HG03064 (cell line): ENCODE measurements at regions not wholly inside any gene's neighbourhood (a gene's known extent, or its start where the extent isn't known, plus 50 kb on each side); places are given as distances from the start of the nearest gene placed in this dataset.

ENCODE experiments used
- ATAC-seq: cut with Tn5 transposase; IDR thresholded peaks from one replicate; pipeline ENCODE4 v1.9.1; 2021; ENCODE audit warnings: low read depth; ENCODE audit not compliant: unreplicated experiment

DNA sequence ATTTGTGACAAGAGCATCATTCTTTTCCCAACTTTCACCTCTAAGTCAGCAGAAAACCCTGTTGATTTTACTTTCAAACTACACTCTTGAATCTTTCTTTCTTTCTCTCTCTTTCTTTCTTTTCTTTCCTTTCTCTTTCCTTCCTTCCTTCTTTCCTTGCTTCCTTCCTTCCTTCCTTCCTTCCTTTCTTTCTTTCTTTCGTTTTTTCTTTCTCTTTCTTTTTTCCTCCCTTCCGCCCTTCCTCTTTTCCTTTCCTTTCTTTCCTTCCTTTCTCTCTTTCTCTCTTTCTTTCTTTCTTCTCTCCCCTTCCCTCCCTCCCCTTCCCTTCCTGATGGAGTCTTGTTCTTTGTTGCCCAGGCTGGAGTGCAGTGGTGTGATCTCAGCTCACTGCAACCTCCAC is 649.5 kb downstream of the PLCL1 start:
- ATAC-seq: no peak

DNA sequence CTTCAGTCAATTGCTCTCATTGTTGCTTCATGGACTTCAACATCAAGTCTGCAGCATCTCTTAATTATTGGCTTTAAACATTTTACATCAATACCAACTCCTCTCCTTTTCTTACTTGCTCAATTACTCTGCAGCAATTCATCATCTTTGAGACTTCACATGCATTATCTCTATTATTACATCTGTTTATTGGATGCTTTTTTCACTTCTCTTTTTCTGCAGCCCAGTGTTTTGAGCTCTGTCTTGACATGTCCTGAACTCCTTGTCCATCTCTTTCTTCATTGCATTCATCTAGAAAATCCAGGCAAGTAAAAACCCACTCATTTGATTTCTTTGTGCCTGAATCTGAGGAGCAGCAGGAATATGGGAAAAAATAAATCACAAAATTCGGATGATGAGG is 647.9 kb downstream of the PLCL1 start:
- peak; percentile 69 for ATAC-seq

DNA sequence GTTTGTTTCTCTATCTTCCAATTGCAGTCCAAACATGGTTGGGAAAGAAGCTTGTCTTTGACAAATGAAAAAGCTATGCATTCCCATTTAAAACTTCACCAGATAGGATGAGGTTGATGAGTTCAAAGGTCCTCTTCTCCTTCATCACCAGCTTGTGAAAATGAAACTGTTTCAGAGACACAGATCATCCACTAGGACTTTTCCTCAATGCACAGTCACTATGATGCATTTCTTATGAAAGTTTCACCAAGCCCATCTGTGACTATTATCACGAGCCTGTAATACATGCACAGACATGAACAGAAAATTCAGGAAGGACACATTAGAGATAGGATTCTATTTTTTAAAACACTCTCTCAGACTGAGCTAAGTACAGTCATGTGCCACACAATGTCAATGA is 644.4 kb downstream of the PLCL1 start:
- no peak for ATAC-seq

DNA sequence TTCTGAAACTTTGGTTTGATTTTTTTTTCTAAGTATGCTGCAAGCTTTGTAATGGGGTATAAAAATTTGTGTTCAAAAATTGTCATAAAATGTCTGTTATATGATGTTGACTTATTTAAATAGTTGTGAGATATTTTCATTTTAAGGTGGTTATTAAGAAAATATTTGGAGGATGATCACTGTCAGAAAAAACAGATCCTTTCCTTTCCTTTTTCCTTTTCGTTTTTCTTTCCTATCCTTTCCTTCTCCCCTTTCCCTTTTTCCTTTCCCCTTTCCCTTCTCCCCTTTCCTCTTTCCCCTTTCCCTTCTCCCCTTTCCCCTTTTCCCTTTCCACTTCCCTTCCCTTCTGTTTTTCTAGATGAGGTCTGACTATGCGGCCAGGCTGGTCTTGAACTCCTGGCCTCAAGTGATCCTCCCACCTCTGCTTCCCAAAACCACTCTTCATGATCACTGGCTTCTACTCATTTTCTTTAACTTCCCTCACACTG is 640.5 kb downstream of the PLCL1 start:
- no peak for ATAC-seq

DNA sequence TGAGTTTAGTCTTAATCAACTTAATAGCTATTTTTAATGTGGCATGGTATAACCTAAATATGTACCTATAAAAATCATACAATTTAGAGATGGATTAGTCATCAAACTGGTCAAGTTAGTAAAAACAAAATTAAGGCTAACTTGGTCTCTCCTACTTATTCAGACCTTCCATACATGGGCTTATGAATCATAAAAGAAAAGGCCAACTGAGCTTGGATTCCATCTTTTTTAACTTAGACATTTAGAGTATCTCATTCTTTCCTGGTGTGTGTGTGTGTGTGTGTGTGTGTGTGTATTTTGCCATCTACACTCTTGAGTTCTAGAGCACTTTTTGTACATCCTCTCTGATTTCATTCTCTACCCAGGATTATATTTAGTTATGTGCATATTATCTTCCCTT is 637.5 kb downstream of the PLCL1 start:
- ATAC-seq: no peak

DNA sequence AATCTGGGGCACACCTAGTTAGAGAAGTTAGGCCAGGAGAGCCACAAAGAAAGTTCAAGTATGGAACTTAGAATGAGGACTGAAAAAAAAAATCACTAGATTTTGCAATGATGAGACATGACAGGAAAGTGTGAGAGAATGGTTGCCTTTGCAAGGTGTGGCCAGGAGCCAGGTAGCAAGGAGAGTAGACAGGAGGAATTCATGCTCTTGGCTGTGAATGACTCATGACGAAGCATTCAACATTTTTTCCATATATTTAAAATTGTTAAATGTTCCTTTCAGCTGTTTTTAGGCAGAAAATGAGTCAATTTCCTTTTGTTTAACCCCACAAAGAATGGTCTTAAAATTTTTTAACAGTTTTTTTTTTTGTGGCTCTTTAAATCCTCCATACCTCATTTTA is 636.9 kb downstream of the PLCL1 start:
- no peak for ATAC-seq

DNA sequence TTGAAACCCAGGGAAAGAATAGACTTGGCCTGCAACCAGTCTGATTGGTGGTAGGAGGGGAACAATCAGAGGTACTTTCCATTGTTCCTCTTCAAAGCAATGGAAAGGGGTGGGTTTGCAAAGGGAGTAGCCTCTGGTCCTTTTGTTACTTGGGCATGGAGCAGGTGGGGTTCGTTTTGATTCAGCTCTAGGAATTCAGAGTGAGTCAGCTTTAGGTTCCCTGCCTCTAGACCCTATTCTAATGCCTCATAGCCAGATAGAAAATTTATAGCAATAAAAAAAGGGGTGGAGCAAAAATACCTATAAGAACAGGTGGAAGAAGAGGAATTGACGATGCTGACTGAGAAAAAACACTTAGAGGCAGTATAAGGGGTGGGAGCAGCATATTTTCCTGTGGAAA is 636.4 kb downstream of the PLCL1 start:
- no peak for ATAC-seq

DNA sequence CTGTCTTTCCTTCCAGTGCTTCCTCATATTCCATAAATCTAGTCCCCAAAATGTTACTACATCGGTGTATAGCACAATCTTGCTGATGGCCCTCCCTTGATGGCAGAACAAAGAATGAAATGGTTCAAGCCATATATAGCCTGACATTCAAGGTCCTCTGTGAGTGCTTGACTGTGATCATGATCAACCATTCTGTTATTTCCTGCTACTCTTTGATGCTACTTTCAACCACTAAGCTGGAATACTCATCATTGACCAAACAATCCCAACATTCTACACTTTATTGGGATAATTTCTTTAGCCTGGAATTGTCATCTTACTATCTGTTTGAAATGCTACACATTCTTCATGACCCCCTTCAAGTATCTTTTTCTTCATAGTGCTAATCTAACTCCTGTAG is 633.9 kb downstream of the PLCL1 start:
- no peak for ATAC-seq

DNA sequence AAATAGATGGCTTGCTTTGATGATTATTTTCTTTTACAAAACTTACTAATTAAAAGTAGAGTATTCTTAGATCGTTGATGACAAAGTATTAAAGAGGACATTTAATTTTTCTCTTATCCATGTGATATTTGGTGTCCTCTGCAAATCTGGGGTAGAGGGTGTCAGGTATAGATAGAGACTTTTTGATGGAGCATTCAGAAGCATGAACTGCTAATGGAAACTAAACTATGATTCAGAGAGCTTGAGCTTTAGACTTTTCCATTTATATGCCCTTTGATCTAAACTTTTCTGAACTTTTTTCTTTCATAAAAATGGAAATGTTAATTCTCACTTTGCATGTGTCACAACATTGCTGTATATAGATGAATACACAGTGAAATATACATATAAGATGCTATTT is 619.7 kb downstream of the PLCL1 start:
- ATAC-seq: no peak

DNA sequence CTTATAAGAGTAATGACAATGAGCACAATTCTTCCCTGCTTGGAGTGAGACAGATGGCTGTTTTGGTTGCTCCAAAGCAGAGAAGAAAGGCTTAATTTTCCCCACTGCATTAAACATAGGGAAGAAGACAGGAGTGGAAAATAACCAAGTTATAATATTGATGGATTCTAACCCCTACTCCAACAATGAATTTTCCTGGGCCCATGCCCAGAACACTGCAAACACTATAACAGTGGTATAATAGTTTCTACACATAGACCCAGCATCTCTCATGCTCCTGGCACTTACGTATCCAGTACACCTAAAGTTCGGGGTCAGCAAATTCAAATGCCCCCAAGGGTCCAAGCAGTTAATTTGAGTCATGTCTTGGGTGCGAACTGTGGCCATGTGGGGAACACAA is 613.4 kb downstream of the PLCL1 start:
- no peak for ATAC-seq

DNA sequence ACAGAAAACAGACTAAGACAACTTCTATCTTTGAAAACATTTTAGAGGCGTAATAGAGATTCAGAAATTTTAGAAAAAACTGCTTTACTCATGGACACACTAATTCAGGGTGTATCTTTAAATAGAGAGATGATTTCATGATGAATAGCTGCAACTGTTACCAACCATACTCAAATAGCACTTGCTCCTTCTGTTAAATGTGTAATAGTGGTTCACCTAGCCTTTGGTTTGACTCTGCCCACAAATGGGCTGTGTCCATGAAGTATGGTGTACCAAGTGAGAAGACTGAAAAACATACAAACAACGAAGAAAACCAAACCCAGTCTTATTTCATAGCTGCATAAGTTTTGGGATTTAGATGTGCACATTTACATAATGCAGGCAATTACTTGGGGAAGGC is 610.6 kb downstream of the PLCL1 start:
- ATAC-seq: no peak

DNA sequence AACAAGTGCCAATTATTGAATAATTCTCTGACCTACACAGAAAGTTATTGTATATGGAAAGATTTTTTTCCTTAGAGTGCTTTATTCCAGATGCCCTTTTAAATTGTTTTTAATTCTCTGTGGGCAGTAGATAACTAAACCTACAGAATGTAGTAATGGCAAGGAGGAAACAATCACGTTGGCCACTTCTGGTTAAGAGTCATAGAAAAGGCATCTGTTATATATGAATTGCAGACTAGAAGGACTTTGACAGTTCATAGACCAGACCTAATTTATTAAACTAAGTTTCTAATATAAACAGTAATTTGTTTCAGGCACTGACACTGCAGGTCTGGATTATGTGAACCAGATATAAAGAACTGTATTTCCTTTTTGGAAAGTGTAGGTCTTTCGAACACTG is 607.5 kb downstream of the PLCL1 start:
- no peak for ATAC-seq

DNA sequence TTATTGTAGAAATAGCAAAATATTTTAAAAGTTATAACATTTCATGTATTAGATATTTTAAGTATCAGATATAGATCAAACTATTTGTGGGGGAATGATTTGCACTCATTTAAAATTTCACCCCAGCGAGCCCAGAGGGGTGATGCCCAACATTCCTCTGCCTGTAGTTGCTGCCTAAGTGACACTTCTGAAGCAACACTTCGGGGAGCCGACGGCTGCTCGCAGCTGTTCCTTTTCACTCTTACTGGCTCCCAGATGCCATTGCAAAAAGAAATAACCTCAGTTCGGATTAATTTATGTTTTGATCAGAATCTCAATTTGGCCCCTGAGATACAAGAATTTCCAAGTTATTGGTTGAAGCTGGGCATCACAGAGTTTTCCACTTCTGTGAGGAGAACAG is 603.8 kb downstream of the PLCL1 start:
- ATAC-seq: no peak

DNA sequence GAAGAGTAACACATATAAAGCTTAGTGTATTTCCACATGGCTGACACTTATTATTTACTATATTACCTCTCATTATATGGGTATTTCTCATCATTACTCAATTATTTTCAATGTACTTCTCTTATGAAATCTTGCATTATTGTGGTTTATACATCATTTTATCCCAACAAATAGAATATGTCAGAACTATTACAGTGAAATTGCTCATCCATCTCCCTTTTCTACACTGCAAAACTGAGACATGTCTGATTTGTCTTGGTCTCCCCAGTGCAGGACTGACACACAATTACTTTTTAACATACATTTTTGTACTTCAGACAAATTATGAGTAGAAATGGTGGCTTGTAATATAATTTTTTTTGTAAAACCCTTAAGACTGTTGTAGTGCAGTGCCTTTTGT is 600.9 kb downstream of the PLCL1 start:
- ATAC-seq: no peak

DNA sequence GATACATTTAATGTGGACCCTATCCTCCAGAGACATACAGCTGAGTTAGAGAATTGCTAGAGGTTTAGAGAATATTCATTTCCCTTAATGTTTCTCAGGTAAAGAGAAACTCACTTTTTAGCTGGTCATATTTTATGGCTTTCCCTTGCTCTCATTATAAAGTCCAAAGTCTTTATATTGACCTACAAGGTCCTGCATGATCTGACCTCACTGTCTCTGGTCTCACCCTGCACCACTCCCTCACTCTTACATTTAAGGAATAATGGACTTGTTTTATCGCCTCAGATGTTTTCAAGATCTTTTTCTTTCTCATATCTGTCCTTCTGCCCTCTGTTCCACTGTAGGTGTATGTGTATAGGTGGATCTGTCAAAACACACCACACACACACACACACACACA is 597.3 kb downstream of the PLCL1 start:
- ATAC-seq: no peak

DNA sequence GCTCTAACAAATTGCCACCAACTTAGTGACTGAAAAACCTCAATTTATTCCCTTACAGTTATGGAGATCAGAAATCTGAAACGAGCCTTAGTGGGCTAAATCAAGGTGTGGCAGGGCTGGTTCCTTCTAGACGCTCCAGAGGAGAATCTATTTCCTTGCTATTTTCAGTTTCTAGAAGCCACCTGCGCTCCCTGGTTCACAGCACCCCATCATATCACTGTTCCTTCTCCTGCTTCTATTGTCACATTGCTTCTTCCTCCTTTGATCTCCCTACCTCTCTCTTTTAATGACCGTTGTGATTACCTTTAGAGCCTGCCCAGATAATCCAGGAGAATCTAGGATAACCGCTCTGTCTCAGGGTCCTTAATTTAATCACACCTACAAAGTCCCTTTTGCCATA is 596.6 kb downstream of the PLCL1 start:
- ATAC-seq: no peak

DNA sequence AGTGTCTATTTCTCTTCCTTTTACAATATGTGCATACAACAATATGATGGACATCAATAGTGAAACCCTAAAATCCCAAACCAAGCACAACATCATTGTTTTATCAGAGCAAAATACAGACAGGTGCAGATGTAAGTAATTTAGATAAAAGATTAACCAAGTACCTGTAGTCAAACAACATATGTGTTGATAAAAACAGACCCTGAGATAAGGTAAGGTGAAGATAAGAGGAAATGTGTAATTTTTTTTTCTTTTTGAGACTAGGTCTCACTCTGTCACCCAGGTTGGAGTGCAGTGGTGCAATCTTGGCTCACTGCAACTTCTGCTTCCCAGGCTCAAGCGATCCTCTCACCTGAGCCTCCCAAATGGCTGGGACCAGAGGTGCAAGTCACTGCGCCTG is 589.8 kb downstream of the PLCL1 start:
- no peak for ATAC-seq

DNA sequence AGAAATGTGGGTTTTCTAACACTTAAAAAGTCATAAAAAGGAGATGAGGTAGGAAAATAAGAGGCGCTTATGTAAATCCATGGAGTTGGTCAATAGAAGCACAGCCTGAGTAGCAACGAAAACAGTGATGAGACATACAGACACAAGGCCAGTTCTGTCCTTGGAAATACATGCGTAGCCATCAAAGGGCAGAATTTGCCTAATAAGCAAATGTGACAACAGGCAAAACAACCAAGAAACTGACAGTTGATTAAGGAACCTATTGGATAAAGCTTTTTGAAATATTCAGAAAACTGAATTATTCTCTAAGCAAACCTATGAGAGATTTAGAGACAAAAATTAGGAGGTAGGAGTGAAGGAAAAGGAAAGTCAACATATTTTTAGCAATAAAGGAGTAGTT is 586.3 kb downstream of the PLCL1 start:
- ATAC-seq: no peak

DNA sequence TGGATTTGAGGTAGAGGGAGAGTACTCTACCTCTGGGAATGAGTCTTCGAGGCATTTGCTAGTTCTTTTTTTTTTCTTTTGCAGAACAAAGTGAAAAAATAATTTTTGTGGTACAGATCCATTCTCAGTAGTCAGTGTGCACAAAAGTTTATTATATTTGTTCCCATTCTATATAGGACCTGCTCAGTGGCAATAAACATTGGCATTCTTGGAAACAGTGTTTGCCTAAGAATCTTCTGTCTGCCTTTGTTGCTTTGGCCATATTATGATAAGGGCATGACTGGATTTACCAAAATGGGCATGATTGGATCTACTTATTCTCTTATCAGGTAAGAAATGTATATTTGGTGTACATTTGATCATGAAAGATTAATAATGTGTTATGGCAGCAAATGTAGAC is 583.3 kb downstream of the PLCL1 start:
- no peak for ATAC-seq

DNA sequence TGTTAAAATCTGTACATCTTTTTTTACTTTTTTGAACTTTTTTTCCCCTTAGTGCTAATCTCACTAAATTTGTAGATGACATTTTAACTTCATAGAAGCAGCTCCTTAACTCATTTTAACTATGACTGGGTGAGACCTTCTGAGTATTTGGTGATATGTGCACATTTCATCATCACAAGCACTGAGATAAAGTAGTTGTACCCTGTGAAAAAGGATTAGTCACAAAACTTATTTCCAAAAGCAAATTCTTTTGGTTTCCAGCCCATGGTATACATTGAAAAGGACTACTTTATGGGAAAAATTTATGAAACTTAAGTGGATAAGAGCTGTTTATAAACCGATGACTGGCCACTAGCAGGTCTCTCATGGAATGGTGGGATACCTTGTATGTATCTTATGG is 581.5 kb downstream of the PLCL1 start:
- no peak for ATAC-seq

DNA sequence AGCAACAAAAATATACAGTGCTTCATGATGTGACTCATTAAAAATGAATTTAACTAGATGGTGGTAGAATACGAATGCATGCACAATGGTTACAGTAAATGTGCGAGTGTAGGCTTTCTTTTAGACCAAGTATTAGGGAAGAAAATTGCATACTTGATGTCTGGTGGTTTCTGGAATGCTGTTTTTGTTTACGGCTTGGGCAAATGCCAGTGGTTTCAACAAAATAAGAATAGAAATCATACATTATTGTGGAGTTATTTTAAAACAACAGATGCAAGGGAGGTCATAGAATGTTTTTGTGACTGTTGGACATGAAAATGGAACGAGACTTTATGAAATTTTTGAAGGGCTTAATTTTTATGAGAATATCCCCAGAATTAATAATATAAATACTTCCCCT is 580.9 kb downstream of the PLCL1 start:
- no peak for ATAC-seq

DNA sequence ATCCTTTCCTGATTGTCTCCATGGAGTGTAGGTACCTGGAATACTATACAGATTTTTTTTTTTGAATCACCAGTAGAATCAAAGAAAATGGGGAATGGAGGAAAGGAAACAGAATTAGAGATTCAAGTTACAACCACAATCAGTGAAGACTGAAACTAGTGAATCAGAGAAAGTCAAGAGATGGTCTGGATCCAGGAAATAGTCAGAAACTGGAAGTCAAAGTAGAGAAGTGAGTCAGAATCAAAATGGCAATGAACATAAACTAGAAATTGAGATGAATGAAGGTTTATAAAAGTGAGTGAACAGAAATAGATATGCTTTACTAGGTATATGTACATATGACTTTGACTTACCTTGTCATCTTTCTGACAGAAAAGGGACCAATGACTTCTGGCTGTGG is 579.0 kb downstream of the PLCL1 start:
- no peak for ATAC-seq

DNA sequence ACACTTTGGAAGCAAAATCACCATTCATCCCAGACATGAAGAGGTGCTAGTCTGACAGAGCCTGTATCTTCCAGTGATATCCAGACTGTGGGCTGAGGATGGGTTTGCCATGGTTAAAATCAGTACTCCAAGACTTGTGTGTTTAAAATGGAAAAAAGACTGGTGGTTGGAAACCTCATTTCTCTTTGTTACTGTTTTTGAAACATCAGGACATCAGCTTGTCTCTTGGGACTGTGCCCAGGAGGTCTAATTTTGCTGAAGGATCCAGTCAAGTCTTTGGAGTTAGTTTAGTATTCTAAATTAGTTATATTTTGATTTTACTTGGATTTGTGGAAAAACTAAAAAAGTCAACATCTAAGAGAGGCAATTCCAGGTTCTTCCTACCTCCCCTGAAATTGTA is 578.4 kb downstream of the PLCL1 start:
- no peak for ATAC-seq

DNA sequence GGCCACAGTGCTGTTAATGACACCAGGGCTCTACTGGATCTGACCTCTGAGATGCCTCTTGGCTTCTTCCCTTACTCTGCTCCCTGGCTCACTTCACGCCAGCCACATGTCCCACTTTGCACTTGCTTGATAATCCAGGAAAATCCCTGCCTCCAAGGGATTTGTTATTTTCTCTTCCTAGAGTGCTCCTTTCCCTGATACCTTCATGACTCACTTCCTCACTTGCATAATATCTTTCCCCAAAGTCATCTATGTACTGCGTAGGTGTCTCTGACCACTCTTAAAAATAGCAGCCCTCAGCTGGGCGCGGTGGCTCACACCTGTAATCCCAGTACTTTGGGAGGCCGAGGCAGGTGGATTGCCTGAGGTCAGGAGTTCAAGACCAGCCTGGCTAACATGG is 572.3 kb downstream of the PLCL1 start:
- ATAC-seq: no peak
